SK-N-SH (cell line): ENCODE measurements at regions not wholly inside any gene's neighbourhood (a gene's known extent, or its start where the extent isn't known, plus 50 kb on each side); places are given as distances from the start of the nearest gene placed in this dataset.
A peak's percentile ranks its signal among the peaks of the same experiment; 100 is the strongest.

Source experiments
- CTCF ChIA-PET: fragments of 300-600, 350-600 bp; formaldehyde crosslinking; extraction: SDS; loops from one replicate; lab custom pipeline; 2021; lab: Yijun Ruan, JAX
- POLR2A ChIA-PET: fragments of 350-600 bp; sonication (Branson Sonifier 250); formaldehyde crosslinking; extraction: SDS; loops from one replicate; lab custom pipeline; 2020; ENCODE audit warnings: antibody characterized with exemption, inconsistent platforms; lab: Yijun Ruan, JAX
- DNase-seq: peaks from one replicate; pipeline ENCODE4 v3.0.0; 2012
- H2AFZ ChIP-seq: fragments of 200-600 bp; sonication (generic); 2 replicates; pipeline ENCODE4 v1.8.1; 2016; ENCODE audit warnings: antibody characterized with exemption, mild to moderate bottlenecking, low read depth
- H3F3A ChIP-seq: fragments of 200-600 bp; sonication (generic); replicated peaks from 2 replicates; pipeline ENCODE3; 2016; ENCODE audit warnings: antibody characterized with exemption, mild to moderate bottlenecking; ENCODE audit not compliant: insufficient read depth
- H3K27ac ChIP-seq, 2 experiments: fragments of 200-500 bp in 1 of 2; fragments of 200-600 bp in 1 of 2; sonication (Bioruptor generic) in 1 of 2; sonication (generic), shearing (Covaris generic) in 1 of 2; 2 replicates each; pipeline versions ENCODE4 v1.5.1 to v1.6.1; 2014 to 2016; ENCODE audit warnings: low read depth in 2 of 2, inconsistent platforms in 1 of 2, low read length in 1 of 2, mild to moderate bottlenecking in 1 of 2, mixed read lengths in 1 of 2
- H3K27me3 ChIP-seq: fragments of 200-600 bp; sonication (generic), shearing (Covaris generic); 2 replicates; pipeline ENCODE4 v1.6.1; 2016; ENCODE audit warnings: mixed run types; ENCODE audit not compliant: insufficient read depth
- H3K36me3 ChIP-seq, 2 experiments: fragments of 200-500 bp in 1 of 2; fragments of 200-600 bp in 1 of 2; sonication (Bioruptor generic) in 1 of 2; sonication (generic) in 1 of 2; replicated peaks in 1 of 2; 2 replicates each; pipeline versions ENCODE3 to v1.5.1; 2014 to 2016; ENCODE audit warnings: low read length in 1 of 2, mild to moderate bottlenecking in 1 of 2; ENCODE audit not compliant: insufficient read depth in 2 of 2, control insufficient read depth in 1 of 2
- H3K4me1 ChIP-seq, 2 experiments: fragments of 200-500 bp in 1 of 2; fragments of 200-600 bp in 1 of 2; sonication (Bioruptor generic) in 1 of 2; sonication (generic), shearing (Covaris generic) in 1 of 2; 2 replicates each; pipeline versions ENCODE4 v1.5.1 to v1.6.1; 2014 to 2016; ENCODE audit warnings: low read depth in 1 of 2, low read length in 1 of 2, mixed run types in 1 of 2; ENCODE audit not compliant: insufficient read depth in 2 of 2, control insufficient read depth in 1 of 2
- H3K4me2 ChIP-seq: fragments of 200-600 bp; sonication (generic), shearing (Covaris generic); 2 replicates; pipeline ENCODE4 v1.6.1; 2017; ENCODE audit warnings: mixed run types
- H3K4me3 ChIP-seq, 2 experiments: fragments of 200-500 bp in 1 of 2; fragments of 200-600 bp in 1 of 2; sonication (Bioruptor generic) in 1 of 2; sonication (generic), shearing (Covaris generic) in 1 of 2; 2 replicates each; pipeline versions ENCODE4 v1.5.1 to v1.8.1; 2014 to 2016; ENCODE audit warnings: low read depth in 2 of 2, inconsistent platforms in 1 of 2, low read length in 1 of 2, mild to moderate bottlenecking in 1 of 2, mixed read lengths in 1 of 2, moderate library complexity in 1 of 2
- H3K79me2 ChIP-seq: fragments of 200-600 bp; sonication (generic); 2 replicates; pipeline ENCODE4 v1.8.1; 2017; ENCODE audit warnings: mild to moderate bottlenecking; ENCODE audit not compliant: insufficient read depth
- H3K9ac ChIP-seq: fragments of 200-600 bp; sonication (generic); 2 replicates; pipeline ENCODE4 v1.6.1; 2017; ENCODE audit warnings: mixed run types
- H3K9me2 ChIP-seq: fragments of 200-600 bp; sonication (generic); 2 replicates; pipeline ENCODE4 v1.6.1; 2017; ENCODE audit warnings: mixed run types
- H3K9me3 ChIP-seq: fragments of 200-600 bp; sonication (generic); 2 replicates; pipeline ENCODE4 v1.6.1; 2017; ENCODE audit warnings: mixed run types, mild to moderate bottlenecking, moderate library complexity
- H4K20me1 ChIP-seq: fragments of 200-600 bp; sonication (generic); 2 replicates; pipeline ENCODE4 v1.6.1; 2017; ENCODE audit warnings: mild to moderate bottlenecking, mixed run types; ENCODE audit not compliant: insufficient read depth
- EP300 ChIP-seq, 2 experiments: IDR thresholded peaks; 2 replicates each; pipeline versions ENCODE4 v1.4.0 to v1.6.1; 2012; ENCODE audit warnings: borderline replicate concordance in 1 of 2, low read depth in 1 of 2, low read length in 1 of 2
- FOSL2 ChIP-seq: IDR thresholded peaks from 2 replicates; pipeline ENCODE4 v1.4.0; 2012; ENCODE audit warnings: low read depth, mild to moderate bottlenecking, moderate library complexity, borderline replicate concordance
- JUND ChIP-seq: IDR thresholded peaks from 2 replicates; pipeline ENCODE4 v1.4.0; 2012
- NFIC ChIP-seq: IDR thresholded peaks from 2 replicates; pipeline ENCODE4 v1.4.0; 2012; ENCODE audit warnings: borderline replicate concordance
- POLR2AphosphoS5 ChIP-seq: IDR thresholded peaks from 2 replicates; pipeline ENCODE4 v1.6.1; 2012; ENCODE audit warnings: low read depth, low read length
- RXRA ChIP-seq: IDR thresholded peaks from 2 replicates; pipeline ENCODE4 v1.4.0; 2012; ENCODE audit warnings: low read depth, mild to moderate bottlenecking, borderline replicate concordance
- TCF12 ChIP-seq: IDR thresholded peaks from 2 replicates; pipeline ENCODE4 v1.4.0; 2012
- TEAD4 ChIP-seq: IDR thresholded peaks from 2 replicates; pipeline ENCODE4 v1.4.0; 2012; ENCODE audit warnings: mild to moderate bottlenecking, borderline replicate concordance; ENCODE audit not compliant: insufficient read depth
- YY1 ChIP-seq: IDR thresholded peaks from 2 replicates; pipeline ENCODE4 v1.4.0; 2012; ENCODE audit warnings: low read depth, mild to moderate bottlenecking
- WGBS: methylation state at CpG from one replicate; pipeline ENCODE4 v1.1.6; 2017; ENCODE audit warnings: low lambda C conversion rate; 5-methylcytosine and 5-hydroxymethylcytosine counted together
- TF ChIP-seq, protein P1 (sequence below): IDR thresholded peaks from 2 replicates; pipeline ENCODE4; 2012
- TF ChIP-seq, protein P2 (sequence below): IDR thresholded peaks from 2 replicates; pipeline ENCODE4 v1.6.1; 2012; ENCODE audit warnings: mild to moderate bottlenecking, low read depth, low read length, moderate library complexity
- TF ChIP-seq, protein P3 (sequence below): fragments of 150-350 bp; IDR thresholded peaks from 2 replicates; pipeline ENCODE4 v1.6.1; 2017; ENCODE audit warnings: antibody characterized with exemption, low read length, low read depth, borderline replicate concordance
- TF ChIP-seq, protein P4 (sequence below): IDR thresholded peaks from 2 replicates; pipeline ENCODE4 v1.4.0; 2012; ENCODE audit warnings: low read depth, borderline replicate concordance
- TF ChIP-seq, protein P5 (sequence below): IDR thresholded peaks from 2 replicates; pipeline ENCODE4 v1.4.0; 2012; ENCODE audit warnings: low read depth

DNA sequence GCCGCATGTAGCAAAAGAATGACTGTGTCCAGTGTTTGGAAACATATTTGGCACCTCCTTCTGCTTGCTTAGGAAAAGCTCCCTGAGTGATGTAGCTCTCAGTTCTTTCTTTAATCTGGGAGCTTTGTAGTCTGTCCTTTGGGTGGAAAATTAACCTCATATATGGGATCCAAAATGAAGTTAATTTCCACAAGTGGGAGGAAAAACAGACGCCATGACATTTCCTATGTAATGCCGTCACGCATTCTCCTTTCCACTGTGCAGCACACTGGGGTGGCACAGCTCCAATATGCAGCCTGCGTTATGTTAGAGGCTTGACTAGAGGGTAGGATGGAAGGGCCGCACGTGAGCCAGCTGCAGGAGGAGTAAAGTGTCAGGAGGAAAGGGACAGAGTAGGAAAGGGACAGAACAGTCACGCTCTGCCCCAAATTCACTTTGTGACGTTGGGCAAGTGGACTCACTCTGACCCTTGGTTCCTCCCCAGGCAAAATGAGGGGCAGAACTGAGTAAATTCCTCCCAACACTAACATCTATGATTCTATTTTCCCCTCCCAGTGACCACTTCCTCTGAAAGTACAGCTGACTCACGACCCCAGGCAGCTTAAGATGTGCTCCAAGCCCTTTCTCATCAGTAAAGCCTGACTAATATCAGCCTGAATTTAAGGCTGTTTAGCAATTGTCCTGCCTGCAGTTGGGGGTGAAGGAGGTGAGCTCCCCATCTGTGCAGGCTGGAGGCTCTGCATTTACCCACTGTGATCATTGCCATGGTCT, 176.5 kb upstream of the PFN2 start:
- Histone ChIP-seq H3K9me2 (no peaks in the 10 kb centered on the region), H3K4me1 (peaks cover 6 to 16% of the 10 kb centered on the region in 2 experiments; a peak in 2 of 4 replicates), H3K9ac (peak overlapping the region; percentile 60), H3K27ac (peak overlapping the region; percentile 11 to 86), H2AFZ (peak overlapping the region; percentile 50; the same call in 1 of the 2 replicates), H3K36me3 (no peaks in the 10 kb centered on the region), H3F3A (peaks cover 24% of the 10 kb centered on the region), H3K79me2 (no peaks in the 10 kb centered on the region), H3K4me3 (no peak overlapping the region; a peak in 1 of 4 replicates), H3K4me2 (peak overlapping the region; percentile 59), H3K27me3 (no peaks in the 10 kb centered on the region), H4K20me1 (no peaks in the 10 kb centered on the region), H3K9me3 (no peaks in the 10 kb centered on the region)
- WGBS, result 60% methylated on average over 10 of the region's 10 CpGs
- no peak for DNase-seq
- CTCF ChIA-PET, result interaction anchor here (0.8 to 2.0 kb wide), 2 partner anchors 13 to 37 kb away, joined by 3 to 7 read pairs; no protein-coding TSS in a partner anchor
- TF ChIP-seq, protein P1, sequence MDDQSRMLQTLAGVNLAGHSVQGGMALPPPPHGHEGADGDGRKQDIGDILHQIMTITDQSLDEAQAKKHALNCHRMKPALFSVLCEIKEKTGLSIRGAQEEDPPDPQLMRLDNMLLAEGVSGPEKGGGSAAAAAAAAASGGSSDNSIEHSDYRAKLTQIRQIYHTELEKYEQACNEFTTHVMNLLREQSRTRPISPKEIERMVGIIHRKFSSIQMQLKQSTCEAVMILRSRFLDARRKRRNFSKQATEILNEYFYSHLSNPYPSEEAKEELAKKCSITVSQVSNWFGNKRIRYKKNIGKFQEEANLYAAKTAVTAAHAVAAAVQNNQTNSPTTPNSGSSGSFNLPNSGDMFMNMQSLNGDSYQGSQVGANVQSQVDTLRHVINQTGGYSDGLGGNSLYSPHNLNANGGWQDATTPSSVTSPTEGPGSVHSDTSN, result peak; percentile 47
- peak; percentile 44 for TF ChIP-seq POLR2AphosphoS5
- TF ChIP-seq, protein P2, sequence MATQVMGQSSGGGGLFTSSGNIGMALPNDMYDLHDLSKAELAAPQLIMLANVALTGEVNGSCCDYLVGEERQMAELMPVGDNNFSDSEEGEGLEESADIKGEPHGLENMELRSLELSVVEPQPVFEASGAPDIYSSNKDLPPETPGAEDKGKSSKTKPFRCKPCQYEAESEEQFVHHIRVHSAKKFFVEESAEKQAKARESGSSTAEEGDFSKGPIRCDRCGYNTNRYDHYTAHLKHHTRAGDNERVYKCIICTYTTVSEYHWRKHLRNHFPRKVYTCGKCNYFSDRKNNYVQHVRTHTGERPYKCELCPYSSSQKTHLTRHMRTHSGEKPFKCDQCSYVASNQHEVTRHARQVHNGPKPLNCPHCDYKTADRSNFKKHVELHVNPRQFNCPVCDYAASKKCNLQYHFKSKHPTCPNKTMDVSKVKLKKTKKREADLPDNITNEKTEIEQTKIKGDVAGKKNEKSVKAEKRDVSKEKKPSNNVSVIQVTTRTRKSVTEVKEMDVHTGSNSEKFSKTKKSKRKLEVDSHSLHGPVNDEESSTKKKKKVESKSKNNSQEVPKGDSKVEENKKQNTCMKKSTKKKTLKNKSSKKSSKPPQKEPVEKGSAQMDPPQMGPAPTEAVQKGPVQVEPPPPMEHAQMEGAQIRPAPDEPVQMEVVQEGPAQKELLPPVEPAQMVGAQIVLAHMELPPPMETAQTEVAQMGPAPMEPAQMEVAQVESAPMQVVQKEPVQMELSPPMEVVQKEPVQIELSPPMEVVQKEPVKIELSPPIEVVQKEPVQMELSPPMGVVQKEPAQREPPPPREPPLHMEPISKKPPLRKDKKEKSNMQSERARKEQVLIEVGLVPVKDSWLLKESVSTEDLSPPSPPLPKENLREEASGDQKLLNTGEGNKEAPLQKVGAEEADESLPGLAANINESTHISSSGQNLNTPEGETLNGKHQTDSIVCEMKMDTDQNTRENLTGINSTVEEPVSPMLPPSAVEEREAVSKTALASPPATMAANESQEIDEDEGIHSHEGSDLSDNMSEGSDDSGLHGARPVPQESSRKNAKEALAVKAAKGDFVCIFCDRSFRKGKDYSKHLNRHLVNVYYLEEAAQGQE, result no peak
- TF ChIP-seq, protein P3, sequence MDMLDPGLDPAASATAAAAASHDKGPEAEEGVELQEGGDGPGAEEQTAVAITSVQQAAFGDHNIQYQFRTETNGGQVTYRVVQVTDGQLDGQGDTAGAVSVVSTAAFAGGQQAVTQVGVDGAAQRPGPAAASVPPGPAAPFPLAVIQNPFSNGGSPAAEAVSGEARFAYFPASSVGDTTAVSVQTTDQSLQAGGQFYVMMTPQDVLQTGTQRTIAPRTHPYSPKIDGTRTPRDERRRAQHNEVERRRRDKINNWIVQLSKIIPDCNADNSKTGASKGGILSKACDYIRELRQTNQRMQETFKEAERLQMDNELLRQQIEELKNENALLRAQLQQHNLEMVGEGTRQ, result no peak
- TF ChIP-seq EP300 (IDR thresholded peaks at IDR 0.05; ENCODE audit: borderline replicate concordance in 1 of 2, low read depth in 1 of 2, low read length in 1 of 2), result peak in 1 of 2 experiments; percentile 70; a peak in 1 of 4 replicates
- TF ChIP-seq, protein P4, sequence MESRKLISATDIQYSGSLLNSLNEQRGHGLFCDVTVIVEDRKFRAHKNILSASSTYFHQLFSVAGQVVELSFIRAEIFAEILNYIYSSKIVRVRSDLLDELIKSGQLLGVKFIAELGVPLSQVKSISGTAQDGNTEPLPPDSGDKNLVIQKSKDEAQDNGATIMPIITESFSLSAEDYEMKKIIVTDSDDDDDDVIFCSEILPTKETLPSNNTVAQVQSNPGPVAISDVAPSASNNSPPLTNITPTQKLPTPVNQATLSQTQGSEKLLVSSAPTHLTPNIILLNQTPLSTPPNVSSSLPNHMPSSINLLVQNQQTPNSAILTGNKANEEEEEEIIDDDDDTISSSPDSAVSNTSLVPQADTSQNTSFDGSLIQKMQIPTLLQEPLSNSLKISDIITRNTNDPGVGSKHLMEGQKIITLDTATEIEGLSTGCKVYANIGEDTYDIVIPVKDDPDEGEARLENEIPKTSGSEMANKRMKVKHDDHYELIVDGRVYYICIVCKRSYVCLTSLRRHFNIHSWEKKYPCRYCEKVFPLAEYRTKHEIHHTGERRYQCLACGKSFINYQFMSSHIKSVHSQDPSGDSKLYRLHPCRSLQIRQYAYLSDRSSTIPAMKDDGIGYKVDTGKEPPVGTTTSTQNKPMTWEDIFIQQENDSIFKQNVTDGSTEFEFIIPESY, result no peak
- TF ChIP-seq FOSL2, result peak; percentile 80
- peak; percentile 47; the same call in 1 of the 2 replicates for TF ChIP-seq NFIC
- TF ChIP-seq RXRA, result peak; percentile 87
- TF ChIP-seq, protein P5, sequence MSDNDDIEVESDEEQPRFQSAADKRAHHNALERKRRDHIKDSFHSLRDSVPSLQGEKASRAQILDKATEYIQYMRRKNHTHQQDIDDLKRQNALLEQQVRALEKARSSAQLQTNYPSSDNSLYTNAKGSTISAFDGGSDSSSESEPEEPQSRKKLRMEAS, result peak; percentile 34; the same call in 1 of the 2 replicates
- TF ChIP-seq JUND, result peak; percentile 49; the same call in 1 of the 2 replicates
- peak; percentile 42; the same call in 1 of the 2 replicates for TF ChIP-seq TEAD4
- TF ChIP-seq YY1, result 0 out of 2 replicates have a peak, but pooled peaks have one; percentile 18
- peak; percentile 79 for TF ChIP-seq TCF12
- POLR2A ChIA-PET, result interaction anchor here (0.6 kb wide), 1 partner anchor 286 kb away, joined by 3 read pairs; no protein-coding TSS in a partner anchor
